ENCODE measurements at regions not wholly inside any gene's neighbourhood (a gene's known extent, or its start where the extent isn't known, plus 50 kb on each side); places are given as distances from the start of the nearest gene placed in this dataset.

GRCh38 chr4:142909908-142910307 lies 63.8 kb upstream of the INPP4B start:
- Histone ChIP-seq H2BK15ac (ENCODE audit: low read depth, low read length) (no peak overlapping the region), H3K18ac (ENCODE audit: insufficient read length, low read depth, low read length) (no peak overlapping the region), H3T11ph (ENCODE audit: low read length) (no peak overlapping the region), H3K56ac (ENCODE audit: insufficient read length, low read depth, low read length) (no peak overlapping the region), H3K9me3 (ENCODE audit: control insufficient read depth, low read depth, low read length) (no peaks in the 10 kb centered on the region), H4K91ac (ENCODE audit: insufficient read length, low read depth, low read length) (no peak overlapping the region), H3K14ac (ENCODE audit: insufficient read depth, low read length) (no peak overlapping the region), H2AK5ac (ENCODE audit: insufficient read length, low read length) (no peak overlapping the region), H3K23ac (ENCODE audit: insufficient read length, low read depth, low read length) (no peak overlapping the region), H3K4me1 (ENCODE audit: insufficient read depth, low read length) (no peaks in the 10 kb centered on the region), H2BK5ac (ENCODE audit: insufficient read length, low read length) (no peak overlapping the region), H2BK12ac (ENCODE audit: insufficient read length, low read depth, low read length) (no peak overlapping the region), H3K27me3 (ENCODE audit: insufficient read depth, low read length) (no peaks in the 10 kb centered on the region), H4K20me1 (ENCODE audit: control insufficient read depth, insufficient read depth, insufficient read length) (no peaks in the 10 kb centered on the region), H3K9ac (ENCODE audit: extremely low read depth, insufficient read length, low read length) (no peak overlapping the region), H3K4me2 (ENCODE audit: insufficient read depth, insufficient read length, low read length) (no peak overlapping the region), H3K23me2 (ENCODE audit: insufficient read length, low read depth, low read length, poor library complexity, severe bottlenecking) (no peaks in the 10 kb centered on the region), H2BK20ac (ENCODE audit: low read depth, low read length, poor library complexity, severe bottlenecking) (no peak overlapping the region), H4K5ac (ENCODE audit: insufficient read length, low read depth, low read length) (no peak overlapping the region), H3K27ac (ENCODE audit: insufficient read length, low read depth, low read length) (no peak overlapping the region), H2BK120ac (ENCODE audit: low read depth, low read length, poor library complexity, severe bottlenecking) (no peak overlapping the region), H3K79me1 (ENCODE audit: insufficient read depth, low read depth, low read length, poor library complexity, severe bottlenecking) (no peaks in the 10 kb centered on the region), H3K4ac (ENCODE audit: low read depth, low read length) (no peak overlapping the region), H2AFZ (ENCODE audit: low read length) (no peak overlapping the region), H3K79me2 (ENCODE audit: insufficient read depth, low read length) (no peaks in the 10 kb centered on the region), H4K8ac (replicated peaks; ENCODE audit: insufficient read length, low read depth, low read length) (no peak overlapping the region)
- Mint-ChIP-seq H3K27me3 (ENCODE audit: low read depth) (no peaks in the 10 kb centered on the region), H3K4me1 (no peaks in the 10 kb centered on the region), H3K9me3 (peaks cover 0 to 14% of the 10 kb centered on the region in 2 experiments; a peak in 2 of 5 replicates), H3K4me3 (no peak overlapping the region), H3K27ac (no peak overlapping the region), H3K36me3 (ENCODE audit: insufficient read depth in 1 of 3, low read depth in 3 of 3) (no peaks in the 10 kb centered on the region; a peak in 1 of 7 replicates)
- TF ChIP-seq, protein P1, sequence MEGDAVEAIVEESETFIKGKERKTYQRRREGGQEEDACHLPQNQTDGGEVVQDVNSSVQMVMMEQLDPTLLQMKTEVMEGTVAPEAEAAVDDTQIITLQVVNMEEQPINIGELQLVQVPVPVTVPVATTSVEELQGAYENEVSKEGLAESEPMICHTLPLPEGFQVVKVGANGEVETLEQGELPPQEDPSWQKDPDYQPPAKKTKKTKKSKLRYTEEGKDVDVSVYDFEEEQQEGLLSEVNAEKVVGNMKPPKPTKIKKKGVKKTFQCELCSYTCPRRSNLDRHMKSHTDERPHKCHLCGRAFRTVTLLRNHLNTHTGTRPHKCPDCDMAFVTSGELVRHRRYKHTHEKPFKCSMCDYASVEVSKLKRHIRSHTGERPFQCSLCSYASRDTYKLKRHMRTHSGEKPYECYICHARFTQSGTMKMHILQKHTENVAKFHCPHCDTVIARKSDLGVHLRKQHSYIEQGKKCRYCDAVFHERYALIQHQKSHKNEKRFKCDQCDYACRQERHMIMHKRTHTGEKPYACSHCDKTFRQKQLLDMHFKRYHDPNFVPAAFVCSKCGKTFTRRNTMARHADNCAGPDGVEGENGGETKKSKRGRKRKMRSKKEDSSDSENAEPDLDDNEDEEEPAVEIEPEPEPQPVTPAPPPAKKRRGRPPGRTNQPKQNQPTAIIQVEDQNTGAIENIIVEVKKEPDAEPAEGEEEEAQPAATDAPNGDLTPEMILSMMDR (conservative IDR thresholded peaks at IDR 0.05) = no peak
- WGBS (ENCODE audit: extremely low coverage, insufficient read length, low lambda C conversion rate) = no CpG with 5 or more reads among the region's 2 CpGs
- no peak for DNase-seq

Measured in H9 (cell line).